Skeletal muscle tissue (tissue), 3 donors: ENCODE measurements at regions not wholly inside any gene's neighbourhood (a gene's known extent, or its start where the extent isn't known, plus 50 kb on each side); places are given as distances from the start of the nearest gene placed in this dataset.

Source experiments
- H3K27ac ChIP-seq: one replicate; pipeline ENCODE4 v1.7.0; 2013; ENCODE audit warnings: mild to moderate bottlenecking, low read depth, low read length, inconsistent platforms
- H3K27me3 ChIP-seq, 3 donors: one replicate each; pipeline ENCODE4 v1.7.0; 2013; ENCODE audit warnings: low read length in 3 of 3; ENCODE audit not compliant: control insufficient read depth in 3 of 3, insufficient read depth in 3 of 3
- H3K36me3 ChIP-seq, 3 donors: one replicate each; pipeline ENCODE4 v1.7.0; 2013; ENCODE audit warnings: low read length in 3 of 3; ENCODE audit not compliant: control insufficient read depth in 3 of 3, insufficient read depth in 3 of 3
- H3K4me1 ChIP-seq, 3 donors: one replicate each; pipeline ENCODE4 v1.7.0; 2013; ENCODE audit warnings: low read length in 3 of 3, mild to moderate bottlenecking in 3 of 3; ENCODE audit not compliant: control insufficient read depth in 3 of 3, insufficient read depth in 3 of 3
- H3K4me3 ChIP-seq, 3 donors: one replicate each; pipeline ENCODE4 v1.7.0; 2013; ENCODE audit warnings: low read length in 3 of 3
- H3K9ac ChIP-seq, 3 donors: one replicate each; pipeline ENCODE4 v1.7.0; 2013; ENCODE audit warnings: low read length in 3 of 3, mild to moderate bottlenecking in 3 of 3, moderate library complexity in 2 of 3, low read depth in 1 of 3
- H3K9me3 ChIP-seq, 3 donors: one replicate each; pipeline ENCODE4 v1.7.0; 2013; ENCODE audit warnings: low read length in 3 of 3; ENCODE audit not compliant: control insufficient read depth in 3 of 3
- donor health status: Osteomylitis.

- Histone ChIP-seq H3K27ac (no peak overlapping the region), H3K9me3 (no peaks in the 10 kb centered on the region), H3K4me3 (no peak overlapping the region), H3K4me1 (peaks cover 8 to 11% (median 9%) of the 10 kb centered on the region in 3 donors), H3K27me3 (peaks cover 19 to 48% (median 39%) of the 10 kb centered on the region in 3 donors), H3K36me3 (no peaks in the 10 kb centered on the region), H3K9ac (no peak overlapping the region)
These were observed 94.8 kb downstream of the INHBB start for GRCh38 chr2:120440521-120441350.

- Histone ChIP-seq H3K9ac (no peak overlapping the region), H3K27ac (no peak overlapping the region), H3K4me3 (no peak overlapping the region), H3K27me3 (peaks cover 19 to 46% (median 36%) of the 10 kb centered on the region in 3 donors), H3K9me3 (no peaks in the 10 kb centered on the region), H3K4me1 (peaks cover 8 to 11% (median 9%) of the 10 kb centered on the region in 3 donors), H3K36me3 (no peaks in the 10 kb centered on the region)
These were observed 95.4 kb downstream of the INHBB start for GRCh38 chr2:120441351-120441700.

GRCh38 chr2:120441744-120442471, 96.0 kb downstream of the INHBB start:
- no peak overlapping the region for H3K27ac ChIP-seq
- peaks cover 8 to 11% (median 9%) of the 10 kb centered on the region in 3 donors for H3K4me1 ChIP-seq
- H3K9ac ChIP-seq = peak overlapping the region in 1 of 3 donors; percentile 60
- H3K36me3 ChIP-seq = no peaks in the 10 kb centered on the region
- peaks cover 19 to 42% (median 36%) of the 10 kb centered on the region in 3 donors for H3K27me3 ChIP-seq
- no peaks in the 10 kb centered on the region for H3K9me3 ChIP-seq
- peak overlapping the region in 2 of 3 donors; percentile 31 to 54 for H3K4me3 ChIP-seq

GRCh38 chr2:120442541-120442922, 96.6 kb downstream of the INHBB start:
- H3K9me3 ChIP-seq = no peaks in the 10 kb centered on the region
- peaks cover 8 to 11% (median 9%) of the 10 kb centered on the region in 3 donors for H3K4me1 ChIP-seq
- no peak overlapping the region for H3K27ac ChIP-seq
- no peak overlapping the region for H3K9ac ChIP-seq
- H3K27me3 ChIP-seq = peaks cover 19 to 40% (median 36%) of the 10 kb centered on the region in 3 donors
- no peaks in the 10 kb centered on the region for H3K36me3 ChIP-seq
- H3K4me3 ChIP-seq = peak overlapping the region in 1 of 3 donors; percentile 31

GRCh38 chr2:120442923-120443571, 97.1 kb downstream of the INHBB start:
- Histone ChIP-seq H3K4me3 (peak overlapping the region in 1 of 3 donors; percentile 31), H3K4me1 (peaks cover 8 to 11% (median 9%) of the 10 kb centered on the region in 3 donors), H3K27me3 (peaks cover 19 to 40% (median 36%) of the 10 kb centered on the region in 3 donors)

GRCh38 chr2:120443946-120444345, 98.0 kb downstream of the INHBB start:
- no peaks in the 10 kb centered on the region for H3K9me3 ChIP-seq
- H3K36me3 ChIP-seq = no peaks in the 10 kb centered on the region
- H3K9ac ChIP-seq = no peak overlapping the region
- H3K27ac ChIP-seq = no peak overlapping the region
- no peak overlapping the region for H3K4me3 ChIP-seq
- peaks cover 19 to 36% (median 32%) of the 10 kb centered on the region in 3 donors for H3K27me3 ChIP-seq
- H3K4me1 ChIP-seq = peaks cover 8 to 11% (median 9%) of the 10 kb centered on the region in 3 donors

More at GRCh38 chr2:120442923-120443571, 97.1 kb downstream of the INHBB start:
- Histone ChIP-seq H3K9me3 (no peaks in the 10 kb centered on the region), H3K27ac (no peak overlapping the region), H3K9ac (no peak overlapping the region), H3K36me3 (no peaks in the 10 kb centered on the region)

- H3K27ac ChIP-seq = no peak overlapping the region
- peaks cover 19 to 32% (median 31%) of the 10 kb centered on the region in 3 donors for H3K27me3 ChIP-seq
- H3K9me3 ChIP-seq = no peaks in the 10 kb centered on the region
- H3K4me1 ChIP-seq = peaks cover 8 to 11% (median 9%) of the 10 kb centered on the region in 3 donors
- H3K9ac ChIP-seq = no peak overlapping the region
- H3K36me3 ChIP-seq = no peaks in the 10 kb centered on the region
- no peak overlapping the region for H3K4me3 ChIP-seq
These were observed 98.8 kb downstream of the INHBB start for GRCh38 chr2:120444691-120445240.

GRCh38 chr2:120445449-120446143, 99.7 kb downstream of the INHBB start:
- Histone ChIP-seq H3K36me3 (no peaks in the 10 kb centered on the region), H3K27ac (no peak overlapping the region), H3K27me3 (peaks cover 16 to 25% (median 22%) of the 10 kb centered on the region in 3 donors), H3K9ac (no peak overlapping the region), H3K4me1 (peaks cover 8 to 11% (median 9%) of the 10 kb centered on the region in 3 donors), H3K4me3 (no peak overlapping the region), H3K9me3 (no peaks in the 10 kb centered on the region)
